Hepatocyte (in vitro differentiated cells): ENCODE measurements at regions not wholly inside any gene's neighbourhood (a gene's known extent, or its start where the extent isn't known, plus 50 kb on each side); places are given as distances from the start of the nearest gene placed in this dataset.

Experiments
- EZH2 ChIP-seq: fragments of 200-600 bp; sonication (generic); IDR thresholded peaks from 2 replicates; pipeline ENCODE4 v1.6.1; 2016; ENCODE audit warnings: antibody characterized with exemption, mild to moderate bottlenecking, borderline replicate concordance
- TF ChIP-seq, protein P1 (sequence below): fragments of 200-600 bp; sonication (generic); IDR thresholded peaks from 2 replicates; pipeline ENCODE4 v1.5.1; 2016; ENCODE audit warnings: antibody characterized with exemption, mild to moderate bottlenecking; ENCODE audit not compliant: poor library complexity

- TF ChIP-seq, protein P1, sequence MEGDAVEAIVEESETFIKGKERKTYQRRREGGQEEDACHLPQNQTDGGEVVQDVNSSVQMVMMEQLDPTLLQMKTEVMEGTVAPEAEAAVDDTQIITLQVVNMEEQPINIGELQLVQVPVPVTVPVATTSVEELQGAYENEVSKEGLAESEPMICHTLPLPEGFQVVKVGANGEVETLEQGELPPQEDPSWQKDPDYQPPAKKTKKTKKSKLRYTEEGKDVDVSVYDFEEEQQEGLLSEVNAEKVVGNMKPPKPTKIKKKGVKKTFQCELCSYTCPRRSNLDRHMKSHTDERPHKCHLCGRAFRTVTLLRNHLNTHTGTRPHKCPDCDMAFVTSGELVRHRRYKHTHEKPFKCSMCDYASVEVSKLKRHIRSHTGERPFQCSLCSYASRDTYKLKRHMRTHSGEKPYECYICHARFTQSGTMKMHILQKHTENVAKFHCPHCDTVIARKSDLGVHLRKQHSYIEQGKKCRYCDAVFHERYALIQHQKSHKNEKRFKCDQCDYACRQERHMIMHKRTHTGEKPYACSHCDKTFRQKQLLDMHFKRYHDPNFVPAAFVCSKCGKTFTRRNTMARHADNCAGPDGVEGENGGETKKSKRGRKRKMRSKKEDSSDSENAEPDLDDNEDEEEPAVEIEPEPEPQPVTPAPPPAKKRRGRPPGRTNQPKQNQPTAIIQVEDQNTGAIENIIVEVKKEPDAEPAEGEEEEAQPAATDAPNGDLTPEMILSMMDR: no peak
- TF ChIP-seq EZH2: no peak
These were observed 162.5 kb upstream of the SOX2 start for GRCh38 chr3:181549266-181549665.
